Esophagus squamous epithelium (tissue), 5 donors: ENCODE measurements at regions not wholly inside any gene's neighbourhood (a gene's known extent, or its start where the extent isn't known, plus 50 kb on each side); places are given as distances from the start of the nearest gene placed in this dataset.

Experiments used
- DNase-seq: peaks from one replicate; lab custom pipeline; 2025; lab: John Stamatoyannopoulos, UW
- H3K27ac ChIP-seq, 4 donors: fragments of 200-600 bp; sonication (generic); one replicate each; pipeline ENCODE4 v1.5.1; 2016 to 2019; ENCODE audit warnings: mild to moderate bottlenecking in 1 of 4
- H3K27me3 ChIP-seq, 4 donors: fragments of 200-600 bp; sonication (generic); 1 replicate in 3 of 4; 2 replicates in 1 of 4; pipeline versions ENCODE4 v1.5.1 to v1.6.0; 2017 to 2021; ENCODE audit warnings: antibody characterized with exemption in 1 of 4
- H3K36me3 ChIP-seq, 3 donors: fragments of 200-600 bp; sonication (generic); one replicate each; pipeline ENCODE4 v1.5.1; 2016 to 2019
- H3K4me1 ChIP-seq, 3 donors: fragments of 200-600 bp; sonication (generic); one replicate each; pipeline ENCODE4 v1.5.1; 2017 to 2019
- H3K4me3 ChIP-seq, 4 donors: fragments of 200-600 bp; sonication (generic); 1 replicate in 3 of 4; 2 replicates in 1 of 4; pipeline ENCODE4 v1.5.1; 2016 to 2019; ENCODE audit warnings: mild to moderate bottlenecking in 2 of 4, moderate library complexity in 1 of 4
- H3K9me3 ChIP-seq, 3 donors: fragments of 200-600 bp; sonication (generic); one replicate each; pipeline ENCODE4 v1.5.1; 2016 to 2019
- CTCF ChIP-seq, 6 experiments: fragments of 450-650 bp in 4 of 6; fragments of 200-600 bp in 2 of 6; sonication (generic) in 2 of 6; IDR thresholded peaks; one replicate each; pipeline ENCODE4 v1.5.1; 2016 to 2019; ENCODE audit warnings: antibody characterized with exemption in 6 of 6, mild to moderate bottlenecking in 4 of 6, moderate library complexity in 4 of 6
- POLR2A ChIP-seq, 4 donors: fragments of 450-650 bp; IDR thresholded peaks; one replicate each; pipeline ENCODE4 v1.6.1; 2017; ENCODE audit warnings: antibody characterized with exemption in 4 of 4, mild to moderate bottlenecking in 4 of 4, moderate library complexity in 3 of 4
- WGBS, 2 donors: methylation state at CpG; one replicate each; pipeline ENCODE4 v1.1.5; 2018; 5-methylcytosine and 5-hydroxymethylcytosine counted together
- intact Hi-C: fragments of 100-400 bp; cut with DNase I; formaldehyde crosslinking; loops from one replicate; pipeline ENCODE4 v1.15.0; 2022
- donor health status: DM: yes; HTN: yes; CAD: no.

- 56 to 64% methylated on average over 2 of the region's 2 CpGs for WGBS, 2 donors
- peaks cover 0 to 18% (median 0%) of the 10 kb centered on the region in 3 donors for H3K4me1 ChIP-seq
- no peak for TF ChIP-seq POLR2A (IDR thresholded peaks at IDR 0.05)
- no peak for TF ChIP-seq CTCF (IDR thresholded peaks at IDR 0.05)
- H3K36me3 ChIP-seq: no peaks in the 10 kb centered on the region
- intact Hi-C loops: no loop called here
- no peak overlapping the region for H3K4me3 ChIP-seq
- no peaks in the 10 kb centered on the region for H3K27me3 ChIP-seq
- DNase-seq: no peak
- no peak overlapping the region for H3K27ac ChIP-seq
- peaks cover 0 to 4% (median 0%) of the 10 kb centered on the region in 3 donors for H3K9me3 ChIP-seq
Observed at GRCh38 chr13:82634946-82635345, 1247.3 kb downstream of the SLITRK1 start.

- Histone ChIP-seq H3K27ac (no peak overlapping the region), H3K36me3 (no peaks in the 10 kb centered on the region), H3K27me3 (no peaks in the 10 kb centered on the region), H3K4me1 (no peaks in the 10 kb centered on the region), H3K9me3 (no peaks in the 10 kb centered on the region), H3K4me3 (no peak overlapping the region)
- 24 to 28% methylated on average over 1 of the region's 1 CpG for WGBS, 2 donors
- DNase-seq: no peak
- TF ChIP-seq CTCF (IDR thresholded peaks at IDR 0.05) (no peak), POLR2A (IDR thresholded peaks at IDR 0.05) (no peak)
- intact Hi-C loops: no loop called here
Observed at GRCh38 chr13:82627183-82627582, 1255.1 kb downstream of the SLITRK1 start.

GRCh38 chr13:82625717-82626116 is 1256.6 kb downstream of the SLITRK1 start:
- intact Hi-C loops: no loop called here
- WGBS, 2 donors: 49 to 54% methylated on average over 3 of the region's 3 CpGs
- Histone ChIP-seq H3K27me3 (no peaks in the 10 kb centered on the region), H3K36me3 (no peaks in the 10 kb centered on the region), H3K9me3 (no peaks in the 10 kb centered on the region), H3K27ac (no peak overlapping the region), H3K4me1 (no peaks in the 10 kb centered on the region), H3K4me3 (no peak overlapping the region)
- DNase-seq: no peak
- TF ChIP-seq POLR2A (IDR thresholded peaks at IDR 0.05): no peak
- TF ChIP-seq CTCF (IDR thresholded peaks at IDR 0.05): no peak

GRCh38 chr13:82615043-82615442 is 1267.2 kb downstream of the SLITRK1 start:
- Histone ChIP-seq H3K4me1 (no peaks in the 10 kb centered on the region), H3K4me3 (no peak overlapping the region), H3K27ac (no peak overlapping the region), H3K36me3 (no peaks in the 10 kb centered on the region), H3K9me3 (no peaks in the 10 kb centered on the region), H3K27me3 (no peaks in the 10 kb centered on the region)
- intact Hi-C loops: no loop called here
- WGBS, 2 donors: 33 to 39% methylated on average over 1 of the region's 1 CpG
- TF ChIP-seq CTCF (IDR thresholded peaks at IDR 0.05) (no peak), POLR2A (IDR thresholded peaks at IDR 0.05) (no peak)
- no peak for DNase-seq

GRCh38 chr13:82614086-82614485 is 1268.2 kb downstream of the SLITRK1 start:
- Histone ChIP-seq H3K4me3 (no peak overlapping the region), H3K4me1 (no peaks in the 10 kb centered on the region), H3K27ac (no peak overlapping the region), H3K36me3 (no peaks in the 10 kb centered on the region), H3K9me3 (no peaks in the 10 kb centered on the region), H3K27me3 (no peaks in the 10 kb centered on the region)
- intact Hi-C loops: no loop called here
- no peak for DNase-seq
- TF ChIP-seq POLR2A (IDR thresholded peaks at IDR 0.05) (no peak), CTCF (IDR thresholded peaks at IDR 0.05) (no peak)
- 44 to 55% methylated on average over 2 of the region's 2 CpGs for WGBS, 2 donors
